CD4-positive, alpha-beta T cell (primary cell): ENCODE measurements at regions not wholly inside any gene's neighbourhood (a gene's known extent, or its start where the extent isn't known, plus 50 kb on each side); places are given as distances from the start of the nearest gene placed in this dataset.

Experiments used
- ATAC-seq: fragments of 200-7000 bp; cut with Tn5 transposase; one replicate; pipeline ENCODE4 v1.10.0; 2022; ENCODE audit warnings: mild to moderate bottlenecking; ENCODE audit not compliant: poor library complexity
- CTCF ChIA-PET: fragments of 350-600 bp; sonication (Branson Sonifier 250); formaldehyde crosslinking; loops from one replicate; lab custom pipeline; 2021; ENCODE audit warnings: antibody characterized with exemption, inconsistent platforms; lab: Charles Lee
- POLR2A ChIA-PET: fragments of 350-600 bp; sonication (Branson Sonifier 250); formaldehyde crosslinking; loops from one replicate; lab custom pipeline; 2021; ENCODE audit warnings: antibody characterized with exemption, inconsistent platforms; lab: Charles Lee
- DNase-seq, 14 experiments: peaks; one replicate each; pipeline ENCODE4 v3.0.0-alpha.2; 2013 to 2020; ENCODE audit warnings: mixed read lengths in 2 of 14
- H3K27ac ChIP-seq, 2 donors: one replicate each; pipeline versions ENCODE4 v1.5.1 to v1.7.0; 2013; ENCODE audit warnings: low read length in 2 of 2, low read depth in 1 of 2, mild to moderate bottlenecking in 1 of 2
- H3K27me3 ChIP-seq, 2 experiments: 1 replicate in 1 of 2; 2 replicates in 1 of 2; pipeline versions ENCODE4 v1.6.1 to v1.7.0; 2013; ENCODE audit warnings: low read length in 2 of 2, control low read depth in 1 of 2, mild to moderate bottlenecking in 1 of 2, moderate library complexity in 1 of 2; ENCODE audit not compliant: insufficient read depth in 2 of 2, control insufficient read depth in 1 of 2
- H3K36me3 ChIP-seq: one replicate; pipeline ENCODE4 v1.6.1; 2013; ENCODE audit warnings: low read length, control low read depth; ENCODE audit not compliant: insufficient read depth
- H3K4me1 ChIP-seq: one replicate; pipeline ENCODE4 v1.6.1; 2013; ENCODE audit warnings: low read length, control low read depth; ENCODE audit not compliant: insufficient read depth
- H3K4me3 ChIP-seq: one replicate; pipeline ENCODE4 v1.5.1; 2013; ENCODE audit warnings: mild to moderate bottlenecking, low read length, moderate library complexity
- H3K9me3 ChIP-seq, 2 experiments: 1 replicate in 1 of 2; 2 replicates in 1 of 2; pipeline versions ENCODE4 v1.6.1 to v1.7.0; 2013; ENCODE audit warnings: low read length in 2 of 2, mild to moderate bottlenecking in 2 of 2, control low read depth in 1 of 2, moderate library complexity in 1 of 2; ENCODE audit not compliant: control insufficient read depth in 1 of 2, insufficient read depth in 1 of 2
- H3K27ac Mint-ChIP-seq: one replicate; pipeline ENCODE4 v1.8.0; 2020; ENCODE audit warnings: mixed read lengths
- H3K27me3 Mint-ChIP-seq: one replicate; pipeline ENCODE4 v1.8.0; 2021; ENCODE audit warnings: mixed read lengths
- H3K36me3 Mint-ChIP-seq: one replicate; pipeline ENCODE4 v1.8.0; 2021; ENCODE audit warnings: low read depth, mixed read lengths
- H3K4me1 Mint-ChIP-seq: one replicate; pipeline ENCODE4 v1.8.0; 2021; ENCODE audit warnings: low read depth, mixed read lengths
- H3K4me3 Mint-ChIP-seq: one replicate; pipeline ENCODE4 v1.8.0; 2020; ENCODE audit warnings: mild to moderate bottlenecking, mixed read lengths
- H3K9me3 Mint-ChIP-seq: one replicate; pipeline ENCODE4 v1.8.0; 2020; ENCODE audit warnings: mixed read lengths
- CTCF ChIP-seq: fragments of 200-600 bp; IDR thresholded peaks from one replicate; pipeline ENCODE4 v1.8.0; 2022; ENCODE audit warnings: antibody characterized with exemption, mild to moderate bottlenecking
- intact Hi-C, 2 experiments: fragments of 100-400 bp; cut with DNase I in 1 of 2; cut with micrococcal nuclease in 1 of 2; formaldehyde crosslinking; loops; one replicate each; pipeline versions ENCODE4 v1.15.1 to v1.9.0; 2023 to 2025; cut with DNase I, micrococcal nuclease

GRCh38 chr11:35893796-35894475, 49.9 kb upstream of the LDLRAD3 start:
- no peak for TF ChIP-seq CTCF
- Mint-ChIP-seq H3K27me3 (peaks cover 35% of the 10 kb centered on the region), H3K4me1 (no peaks in the 10 kb centered on the region), H3K9me3 (no peaks in the 10 kb centered on the region), H3K4me3 (no peak overlapping the region), H3K27ac (no peak overlapping the region), H3K36me3 (no peaks in the 10 kb centered on the region)
- Histone ChIP-seq H3K27ac (no peak overlapping the region), H3K9me3 (no peaks in the 10 kb centered on the region), H3K4me1 (no peaks in the 10 kb centered on the region), H3K36me3 (no peaks in the 10 kb centered on the region), H3K4me3 (no peak overlapping the region), H3K27me3 (peaks cover 0 to 5% of the 10 kb centered on the region in 2 experiments)
- ATAC-seq (no peak), DNase-seq (no peak)
- intact Hi-C loops = no loop called here
- POLR2A ChIA-PET = no interaction called here
- CTCF ChIA-PET = no interaction called here
